HEK293 (cell line): ENCODE measurements at regions not wholly inside any gene's neighbourhood (a gene's known extent, or its start where the extent isn't known, plus 50 kb on each side); places are given as distances from the start of the nearest gene placed in this dataset.

Experiments
- CTCF ChIA-PET: fragments of 350-600 bp; formaldehyde crosslinking; extraction: SDS; loops from one replicate; lab custom pipeline; 2021; ENCODE audit warnings: antibody characterized with exemption; lab: Yijun Ruan, JAX
- POLR2A ChIA-PET: fragments of 300-600 bp; formaldehyde crosslinking; extraction: SDS; loops from one replicate; lab custom pipeline; 2020; ENCODE audit warnings: antibody characterized with exemption, inconsistent platforms; lab: Yijun Ruan, JAX
- H3K27ac ChIP-seq: fragments of 200-500 bp; sonication (Bioruptor generic); 2 replicates; pipeline ENCODE4 v1.5.1; 2014; ENCODE audit warnings: low read depth, low read length, control low read depth, inconsistent platforms; ENCODE audit errors: extremely low read depth
- H3K36me3 ChIP-seq, 2 experiments: fragments of 200-500 bp in 1 of 2; sonication (Bioruptor generic) in 1 of 2; 1 replicate in 1 of 2; 2 replicates in 1 of 2; pipeline ENCODE4 v1.5.1; 2014 to 2017; ENCODE audit warnings: inconsistent platforms in 2 of 2, low read length in 2 of 2; ENCODE audit not compliant: control insufficient read depth in 2 of 2, insufficient read depth in 1 of 2
- H3K4me1 ChIP-seq: fragments of 200-500 bp; sonication (Bioruptor generic); 2 replicates; pipeline ENCODE4 v1.5.1; 2014; ENCODE audit warnings: mild to moderate bottlenecking, low read length, inconsistent platforms; ENCODE audit not compliant: control insufficient read depth, insufficient read depth
- H3K4me3 ChIP-seq: 2 replicates; pipeline ENCODE4 v1.5.1; 2011; ENCODE audit warnings: low read depth, mild to moderate bottlenecking, control low read depth, low read length, moderate library complexity
- H3K9me3 ChIP-seq: fragments of 200-500 bp; sonication (Bioruptor generic); 2 replicates; pipeline ENCODE4 v1.5.1; 2014; ENCODE audit warnings: low read depth, low read length, inconsistent platforms; ENCODE audit not compliant: control insufficient read depth, insufficient read depth
- ATF2 ChIP-seq: fragments of 450-650 bp; formaldehyde crosslinking; IDR thresholded peaks from 2 replicates; pipeline ENCODE4 v1.5.1; 2016; ENCODE audit warnings: missing biosample characterization, missing genetic modification characterization, low read depth
- BCL6B ChIP-seq: fragments of 450-650 bp; formaldehyde crosslinking; IDR thresholded peaks from 2 replicates; pipeline ENCODE4 v1.5.1; 2017; ENCODE audit warnings: missing biosample characterization, missing genetic modification characterization
- KLF16 ChIP-seq: fragments of 450-650 bp; formaldehyde crosslinking; IDR thresholded peaks from 2 replicates; pipeline ENCODE4 v1.5.1; 2017; ENCODE audit warnings: missing biosample characterization, missing genetic modification characterization
- OVOL3 ChIP-seq: fragments of 450-650 bp; formaldehyde crosslinking; IDR thresholded peaks from 2 replicates; pipeline ENCODE4 v1.5.1; 2016; ENCODE audit warnings: missing biosample characterization, missing genetic modification characterization
- PBX3 ChIP-seq: sonication (generic); formaldehyde crosslinking; IDR thresholded peaks from 2 replicates; pipeline ENCODE4 v1.8.1; 2022; ENCODE audit warnings: mild to moderate bottlenecking, moderate library complexity, missing genetic modification reagents
- PRDM10 ChIP-seq: fragments of 450-650 bp; formaldehyde crosslinking; IDR thresholded peaks from 2 replicates; pipeline ENCODE4 v1.5.1; 2016; ENCODE audit warnings: missing biosample characterization, missing genetic modification characterization
- TCF7L2 ChIP-seq: IDR thresholded peaks from 2 replicates; pipeline ENCODE4 v1.6.1; 2011; ENCODE audit warnings: low read depth, mild to moderate bottlenecking, inconsistent platforms, low read length, moderate library complexity, borderline replicate concordance
- ZBTB44 ChIP-seq: fragments of 450-650 bp; IDR thresholded peaks from 2 replicates; pipeline ENCODE4 v1.5.1; 2018; ENCODE audit warnings: missing biosample characterization, mild to moderate bottlenecking, missing genetic modification characterization
- ZBTB48 ChIP-seq: fragments of 450-650 bp; formaldehyde crosslinking; IDR thresholded peaks from 2 replicates; pipeline ENCODE4 v1.5.1; 2016; ENCODE audit warnings: missing biosample characterization, missing genetic modification characterization
- ZFP37 ChIP-seq: fragments of 450-650 bp; formaldehyde crosslinking; IDR thresholded peaks from 2 replicates; pipeline ENCODE4 v1.5.1; 2016; ENCODE audit warnings: missing biosample characterization, missing genetic modification characterization
- ZNF132 ChIP-seq: fragments of 450-650 bp; formaldehyde crosslinking; IDR thresholded peaks from 2 replicates; pipeline ENCODE4 v1.5.1; 2017; ENCODE audit warnings: missing biosample characterization, missing genetic modification characterization, borderline replicate concordance
- ZNF2 ChIP-seq: fragments of 450-650 bp; formaldehyde crosslinking; IDR thresholded peaks from 2 replicates; pipeline ENCODE4 v1.5.1; 2016; ENCODE audit warnings: missing biosample characterization, missing genetic modification characterization
- ZNF211 ChIP-seq: fragments of 450-650 bp; formaldehyde crosslinking; IDR thresholded peaks from 2 replicates; pipeline ENCODE4 v1.5.1; 2016; ENCODE audit warnings: low read depth, missing biosample characterization, missing genetic modification characterization
- ZNF280C ChIP-seq: fragments of 450-650 bp; formaldehyde crosslinking; IDR thresholded peaks from 2 replicates; pipeline ENCODE4 v1.5.1; 2016; ENCODE audit warnings: missing biosample characterization, missing genetic modification characterization
- ZNF292 ChIP-seq: fragments of 450-650 bp; formaldehyde crosslinking; IDR thresholded peaks from 2 replicates; pipeline ENCODE4 v1.5.1; 2016; ENCODE audit warnings: low read depth, missing biosample characterization, missing genetic modification characterization, borderline replicate concordance
- ZNF521 ChIP-seq: fragments of 450-650 bp; formaldehyde crosslinking; IDR thresholded peaks from 2 replicates; pipeline ENCODE4 v1.5.1; 2017; ENCODE audit warnings: missing biosample characterization, mild to moderate bottlenecking, missing genetic modification characterization
- ZNF544 ChIP-seq: fragments of 450-650 bp; formaldehyde crosslinking; IDR thresholded peaks from 2 replicates; pipeline ENCODE4 v1.5.0; 2017; ENCODE audit warnings: missing biosample characterization, missing genetic modification characterization
- ZNF548 ChIP-seq: fragments of 450-650 bp; formaldehyde crosslinking; IDR thresholded peaks from 2 replicates; pipeline ENCODE4 v1.5.1; 2016; ENCODE audit warnings: missing biosample characterization, missing genetic modification characterization
- ZNF629 ChIP-seq: fragments of 450-650 bp; formaldehyde crosslinking; IDR thresholded peaks from 2 replicates; pipeline ENCODE4 v1.5.1; 2017; ENCODE audit warnings: missing biosample characterization, missing genetic modification characterization
- ZNF701 ChIP-seq: fragments of 450-650 bp; formaldehyde crosslinking; IDR thresholded peaks from 2 replicates; pipeline ENCODE4 v1.5.1; 2016; ENCODE audit warnings: missing biosample characterization, missing genetic modification characterization
- ZNF707 ChIP-seq: fragments of 450-650 bp; formaldehyde crosslinking; IDR thresholded peaks from 2 replicates; pipeline ENCODE4 v1.5.1; 2016; ENCODE audit warnings: missing biosample characterization, missing genetic modification characterization
- ZSCAN4 ChIP-seq: fragments of 450-650 bp; formaldehyde crosslinking; IDR thresholded peaks from 2 replicates; pipeline ENCODE4 v1.5.1; 2017; ENCODE audit warnings: missing biosample characterization, missing genetic modification characterization

- no peaks in the 10 kb centered on the region for H3K9me3 ChIP-seq
- H3K27ac ChIP-seq, result no peak overlapping the region
- no peaks in the 10 kb centered on the region for H3K36me3 ChIP-seq
- CTCF ChIA-PET, result interaction anchor here (0.8 kb wide), 1 partner anchor 93 kb away, joined by 4 read pairs; no protein-coding TSS in a partner anchor
- H3K4me3 ChIP-seq, result no peak overlapping the region
- POLR2A ChIA-PET, result interaction anchor here (0.6 kb wide), 1 partner anchor 26 kb away, joined by 3 read pairs; no protein-coding TSS in a partner anchor
- TF ChIP-seq ZNF544, result no peak
- TF ChIP-seq BCL6B (tag by site-specific recombination), result no peak
- TF ChIP-seq ZBTB44 (tag by site-specific recombination), result no peak
- TF ChIP-seq ATF2 (tag by site-specific recombination), result no peak
- TF ChIP-seq OVOL3 (tag by site-specific recombination), result no peak
- TF ChIP-seq ZNF292 (tag by site-specific recombination), result no peak
- TF ChIP-seq KLF16, result no peak
- no peak for TF ChIP-seq ZNF521 (tag by site-specific recombination)
- TF ChIP-seq ZNF629 (tag by site-specific recombination), result no peak
- TF ChIP-seq PBX3 (CRISPR knock-in tag), result no peak
- TF ChIP-seq ZNF701 (tag by site-specific recombination), result no peak
- TF ChIP-seq ZBTB48 (tag by site-specific recombination), result no peak
- TF ChIP-seq TCF7L2, result no peak
- no peaks in the 10 kb centered on the region for H3K4me1 ChIP-seq
Measured at GRCh38 chr18:51527826-51528225, 330.3 kb upstream of the MEX3C start.

GRCh38 chr18:51531501-51531900, 334.0 kb upstream of the MEX3C start:
- CTCF ChIA-PET, result no interaction called here
- no peak for TF ChIP-seq ZNF280C (tag by site-specific recombination)
- TF ChIP-seq PRDM10 (tag by site-specific recombination), result no peak
- no peak for TF ChIP-seq ZNF548 (tag by site-specific recombination)
- TF ChIP-seq ZFP37 (tag by site-specific recombination), result no peak
- no peak for TF ChIP-seq OVOL3 (tag by site-specific recombination)
- TF ChIP-seq ZNF132 (tag by site-specific recombination), result no peak
- no peak for TF ChIP-seq ZNF211 (tag by site-specific recombination)
- no peak for TF ChIP-seq KLF16
- TF ChIP-seq ZSCAN4 (tag by site-specific recombination), result no peak
- TF ChIP-seq ZNF707 (tag by site-specific recombination), result no peak
- no peak for TF ChIP-seq ZNF2 (tag by site-specific recombination)

More at GRCh38 chr18:51531501-51531900, 334.0 kb upstream of the MEX3C start:
- POLR2A ChIA-PET, result no interaction called here
- Histone ChIP-seq H3K36me3 (no peaks in the 10 kb centered on the region), H3K4me3 (no peak overlapping the region), H3K9me3 (no peaks in the 10 kb centered on the region), H3K27ac (no peak overlapping the region), H3K4me1 (no peaks in the 10 kb centered on the region)
